Neuron (in vitro differentiated cells): ENCODE measurements at regions not wholly inside any gene's neighbourhood (a gene's known extent, or its start where the extent isn't known, plus 50 kb on each side); places are given as distances from the start of the nearest gene placed in this dataset.

Experiments
- H2AFZ ChIP-seq: one replicate; pipeline ENCODE4 v1.6.1; 2013; ENCODE audit warnings: low read depth, mild to moderate bottlenecking, inconsistent platforms, low read length, moderate library complexity
- H3K27me3 ChIP-seq: one replicate; pipeline ENCODE4 v1.6.1; 2013; ENCODE audit warnings: low read length; ENCODE audit not compliant: insufficient read depth
- H3K36me3 ChIP-seq: one replicate; pipeline ENCODE4 v1.6.1; 2013; ENCODE audit warnings: low read length; ENCODE audit not compliant: insufficient read depth
- H3K4me1 ChIP-seq: one replicate; pipeline ENCODE4 v1.6.1; 2013; ENCODE audit warnings: low read length; ENCODE audit not compliant: insufficient read depth
- H3K4me3 ChIP-seq: 2 replicates; pipeline ENCODE4 v1.5.1; 2013; ENCODE audit warnings: mild to moderate bottlenecking, low read length, moderate library complexity
- H3K9me3 ChIP-seq: one replicate; pipeline ENCODE4 v1.6.1; 2013; ENCODE audit warnings: low read length

DNA sequence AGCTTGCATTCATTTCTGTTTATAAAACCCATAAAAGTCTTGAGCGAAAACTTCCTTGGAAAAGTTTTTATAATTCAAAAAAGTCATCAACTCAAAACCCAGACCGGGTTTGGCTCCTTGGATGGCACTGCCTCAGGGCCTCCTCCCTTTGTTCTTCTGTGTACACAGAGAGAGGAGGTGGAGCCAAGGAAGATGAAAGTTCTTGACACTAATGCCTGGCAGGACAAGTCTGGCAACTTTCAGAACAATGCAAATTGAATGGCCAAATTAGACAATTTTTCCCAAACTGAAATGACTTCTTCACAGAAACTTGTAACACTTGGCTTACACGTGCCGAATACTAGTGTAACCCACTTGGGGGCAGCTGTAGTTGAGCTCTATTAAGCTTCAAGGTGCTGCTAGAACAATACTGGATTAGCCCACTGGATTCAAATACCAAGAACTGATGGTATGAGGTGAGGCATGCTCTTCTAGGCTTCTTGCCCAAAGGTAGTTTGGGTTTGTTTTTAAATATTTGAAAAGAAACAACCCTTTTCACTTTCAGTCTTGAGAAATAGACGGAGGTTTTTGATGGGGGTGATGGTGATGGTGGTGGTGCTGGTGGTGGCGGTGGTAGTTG, 86.6 kb upstream of the FRMD6 start:
- H3K9me3 ChIP-seq = peaks cover 5% of the 10 kb centered on the region
- no peak overlapping the region for H3K4me3 ChIP-seq
- no peak overlapping the region for H2AFZ ChIP-seq
- peaks cover 32% of the 10 kb centered on the region for H3K4me1 ChIP-seq
- no peaks in the 10 kb centered on the region for H3K36me3 ChIP-seq
- peaks cover 13% of the 10 kb centered on the region for H3K27me3 ChIP-seq

DNA sequence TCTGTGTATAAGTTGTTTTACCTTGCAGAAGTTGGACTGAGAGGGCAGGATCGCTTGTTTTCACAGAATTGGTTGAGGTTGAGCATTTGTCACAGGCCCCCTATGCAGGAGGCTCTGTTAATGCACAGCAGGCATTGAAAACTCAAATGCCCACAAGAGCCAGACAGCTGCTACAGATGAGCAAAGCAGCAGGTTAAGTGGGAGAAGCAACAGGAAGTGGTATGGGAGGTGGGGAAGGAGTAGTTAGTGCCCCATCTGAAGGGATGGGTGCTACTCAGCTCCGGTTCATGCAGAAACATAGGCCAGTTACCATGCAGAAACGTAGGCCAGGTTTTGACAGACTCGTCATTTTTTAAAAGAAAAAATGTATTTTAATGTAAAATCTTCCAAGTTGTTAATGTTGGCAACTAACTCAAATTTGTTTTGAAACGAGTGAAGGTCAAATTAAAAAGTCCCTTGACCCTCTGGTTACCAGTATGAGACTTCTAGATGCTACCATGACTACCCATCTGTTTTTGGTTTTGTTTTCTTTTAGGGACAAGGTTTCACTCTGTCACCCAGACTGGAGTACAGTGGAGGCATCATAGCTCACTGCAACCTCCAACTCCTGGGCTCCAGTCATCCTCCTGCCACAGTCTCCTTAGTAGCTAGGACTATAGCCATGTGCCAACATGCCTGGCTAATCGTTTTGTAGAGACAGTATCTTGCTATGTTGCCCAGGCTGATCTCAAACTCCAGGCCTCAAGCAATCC, 84.7 kb upstream of the FRMD6 start:
- no peaks in the 10 kb centered on the region for H3K36me3 ChIP-seq
- H3K27me3 ChIP-seq = peaks cover 13% of the 10 kb centered on the region
- H2AFZ ChIP-seq = no peak overlapping the region

DNA sequence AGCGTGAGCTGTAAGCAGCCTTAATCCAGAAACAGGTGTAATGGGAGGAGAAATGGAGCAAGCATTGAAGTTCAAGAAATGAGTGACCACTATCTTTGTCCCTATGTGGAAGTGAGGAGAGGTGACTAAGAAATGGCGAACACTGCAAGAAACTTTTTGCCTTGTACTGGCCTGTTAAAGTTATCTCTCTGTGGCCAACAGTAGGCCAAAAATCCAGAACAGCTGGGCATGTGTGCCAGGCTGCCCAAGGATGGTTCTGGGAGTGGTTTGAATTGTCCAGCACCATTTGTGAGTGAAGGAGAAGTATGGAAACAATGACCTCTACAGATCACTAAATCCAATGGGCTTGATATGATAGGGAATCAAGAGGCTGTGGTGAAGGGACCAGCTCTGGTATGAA, 83.3 kb upstream of the FRMD6 start:
- Histone ChIP-seq H2AFZ (no peak overlapping the region), H3K27me3 (peaks cover 13% of the 10 kb centered on the region)

More for the DNA sequence above, 84.7 kb upstream of the FRMD6 start:
- Histone ChIP-seq H3K9me3 (peaks cover 5% of the 10 kb centered on the region), H3K4me3 (no peak overlapping the region), H3K4me1 (peaks cover 18% of the 10 kb centered on the region)

DNA sequence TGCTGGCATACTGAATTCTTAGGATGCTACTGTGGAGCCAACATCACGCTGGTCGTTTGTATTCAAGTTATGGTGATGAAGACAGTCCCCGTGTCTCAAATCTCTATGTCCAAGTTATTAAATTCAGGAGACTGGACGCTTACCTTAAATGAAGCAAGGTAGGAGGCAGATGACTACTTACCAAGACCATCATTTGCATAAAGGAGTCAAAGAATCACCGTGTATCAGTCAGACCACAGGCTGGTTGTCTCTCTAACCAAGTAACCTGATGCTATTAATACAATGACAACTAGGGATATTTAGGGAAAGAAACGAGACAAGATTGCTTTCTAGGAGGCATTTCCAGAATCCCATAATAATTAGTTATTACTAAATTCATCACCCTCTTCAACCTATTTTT, 78.1 kb upstream of the FRMD6 start:
- Histone ChIP-seq H3K36me3 (no peaks in the 10 kb centered on the region), H2AFZ (no peak overlapping the region), H3K4me1 (no peaks in the 10 kb centered on the region), H3K4me3 (no peak overlapping the region), H3K9me3 (no peaks in the 10 kb centered on the region), H3K27me3 (peaks cover 5% of the 10 kb centered on the region)

More for the DNA sequence above, 83.3 kb upstream of the FRMD6 start:
- Histone ChIP-seq H3K9me3 (peaks cover 3% of the 10 kb centered on the region), H3K36me3 (no peaks in the 10 kb centered on the region), H3K4me3 (no peak overlapping the region), H3K4me1 (peaks cover 13% of the 10 kb centered on the region)

DNA sequence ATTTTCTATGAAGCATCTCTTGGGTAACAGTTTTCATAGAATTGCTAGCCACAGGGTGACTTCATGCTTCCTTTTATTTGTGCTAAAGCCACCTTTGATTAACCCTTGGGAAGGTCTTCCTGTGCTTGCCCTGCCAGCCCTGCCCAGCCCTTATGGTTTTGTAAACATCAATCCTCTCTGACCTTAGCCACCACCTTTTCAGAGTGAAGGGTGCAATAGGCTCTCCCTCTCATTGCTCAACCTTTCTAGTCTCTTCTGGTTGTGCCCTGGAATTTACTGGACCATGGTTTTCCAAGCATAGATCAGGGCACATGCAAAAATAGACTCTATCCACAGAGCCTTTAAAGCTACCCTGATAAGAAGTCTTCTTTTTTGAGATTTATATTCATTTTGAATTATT, 77.7 kb upstream of the FRMD6 start:
- Histone ChIP-seq H3K36me3 (no peaks in the 10 kb centered on the region), H2AFZ (no peak overlapping the region), H3K4me3 (no peak overlapping the region), H3K4me1 (no peaks in the 10 kb centered on the region), H3K9me3 (no peaks in the 10 kb centered on the region), H3K27me3 (peaks cover 5% of the 10 kb centered on the region)

DNA sequence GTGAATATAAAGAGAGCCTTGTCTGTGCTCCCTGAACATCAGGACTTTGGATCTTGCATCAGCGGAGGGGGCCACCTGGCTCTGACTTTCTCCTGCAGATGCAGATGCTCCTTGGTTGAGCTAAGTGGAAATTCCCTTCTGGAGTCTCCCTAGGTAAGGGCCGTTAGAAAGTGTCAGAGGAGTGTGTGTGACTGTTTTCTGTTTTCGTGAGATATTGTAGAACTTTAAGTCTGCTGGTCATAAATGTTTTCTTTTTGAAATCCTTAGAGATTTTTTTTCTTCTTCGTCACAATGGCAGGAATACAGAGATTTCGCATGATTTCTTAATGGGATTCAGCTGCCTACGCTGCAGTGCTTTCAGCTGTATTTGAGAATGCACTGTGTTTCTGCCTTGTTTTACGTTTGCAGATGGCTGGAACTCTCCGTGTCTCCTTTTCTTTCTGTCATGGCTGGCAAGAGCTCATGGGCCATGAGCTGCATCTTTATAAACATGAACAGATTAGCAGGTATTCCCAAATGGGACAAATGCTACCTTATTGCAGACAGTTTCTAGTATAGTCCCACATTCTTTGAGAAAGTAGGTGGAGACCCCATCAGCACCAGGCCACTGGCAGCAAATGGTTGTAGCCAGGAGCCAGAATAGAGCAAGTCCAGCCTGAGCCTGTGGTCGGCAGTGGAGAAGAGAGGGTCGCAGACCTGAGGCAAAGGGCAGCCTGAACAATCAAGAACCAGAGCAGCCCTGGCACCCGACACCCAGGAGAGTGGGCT, 76.2 kb upstream of the FRMD6 start:
- H2AFZ ChIP-seq = no peak overlapping the region
- H3K9me3 ChIP-seq = no peaks in the 10 kb centered on the region
- peaks cover 5% of the 10 kb centered on the region for H3K27me3 ChIP-seq
- no peak overlapping the region for H3K4me3 ChIP-seq
- no peaks in the 10 kb centered on the region for H3K4me1 ChIP-seq
- no peaks in the 10 kb centered on the region for H3K36me3 ChIP-seq

DNA sequence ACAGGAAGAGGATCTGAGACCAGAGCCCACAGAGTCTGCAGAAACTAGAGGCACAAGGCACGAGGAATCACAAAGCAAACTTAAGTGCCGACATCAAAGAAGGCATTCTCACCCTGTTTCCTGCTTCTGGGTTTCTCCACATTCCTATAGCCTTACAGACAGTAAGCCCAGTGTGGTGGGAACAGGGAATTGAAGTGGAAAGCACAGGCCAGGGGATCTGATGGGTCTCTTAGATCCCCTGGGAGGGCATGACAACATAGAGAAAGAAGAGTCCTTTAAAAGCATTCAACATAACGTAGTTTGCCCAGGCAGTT, 75.6 kb upstream of the FRMD6 start:
- Histone ChIP-seq H3K36me3 (no peaks in the 10 kb centered on the region), H3K9me3 (no peaks in the 10 kb centered on the region), H3K27me3 (peaks cover 5% of the 10 kb centered on the region), H3K4me3 (no peak overlapping the region), H2AFZ (no peak overlapping the region), H3K4me1 (no peaks in the 10 kb centered on the region)

DNA sequence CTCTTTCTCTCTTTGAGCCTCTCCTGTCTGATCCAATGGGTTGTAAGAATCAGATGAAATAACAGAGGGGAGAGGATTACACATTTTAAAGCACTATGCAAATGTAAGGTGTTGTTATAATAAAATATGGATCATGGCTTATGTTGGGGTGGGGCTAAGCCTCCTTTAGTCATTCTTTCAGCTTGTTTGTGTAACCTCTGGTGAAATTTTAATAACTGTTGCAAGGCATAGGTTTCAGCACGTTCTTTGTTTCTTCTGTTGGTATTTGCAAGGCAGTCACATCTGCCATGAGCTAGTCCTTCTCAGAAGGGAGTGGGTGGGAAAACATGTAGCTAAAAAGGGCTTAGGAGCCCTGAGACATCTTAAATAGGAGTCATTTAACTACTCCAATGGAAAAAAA, 74.8 kb upstream of the FRMD6 start:
- no peaks in the 10 kb centered on the region for H3K9me3 ChIP-seq
- H3K27me3 ChIP-seq = peaks cover 5% of the 10 kb centered on the region

DNA sequence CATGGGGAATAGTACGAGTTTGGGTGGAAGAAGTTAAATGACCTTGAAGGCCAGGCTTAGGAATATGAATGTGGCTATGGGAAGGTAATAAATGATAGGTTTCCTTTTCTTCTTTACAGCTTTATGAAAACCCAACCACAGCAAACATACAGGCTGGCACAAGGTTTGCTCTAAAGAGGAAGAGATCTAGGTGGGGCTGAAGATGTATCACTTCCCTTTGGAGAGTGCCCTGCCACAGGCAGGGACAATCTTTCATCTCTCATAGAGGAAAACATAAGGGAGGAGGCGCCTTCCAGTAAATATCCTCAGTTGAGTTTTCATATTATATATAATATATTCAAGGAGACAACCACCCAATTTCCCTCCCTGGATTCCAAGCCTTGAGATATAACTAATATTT, 72.9 kb upstream of the FRMD6 start:
- H3K36me3 ChIP-seq = no peaks in the 10 kb centered on the region
- H3K4me1 ChIP-seq = no peaks in the 10 kb centered on the region
- no peak overlapping the region for H3K4me3 ChIP-seq
- H3K27me3 ChIP-seq = peaks cover 5% of the 10 kb centered on the region
- H3K9me3 ChIP-seq = no peaks in the 10 kb centered on the region
- no peak overlapping the region for H2AFZ ChIP-seq

More for the DNA sequence above, 74.8 kb upstream of the FRMD6 start:
- Histone ChIP-seq H3K36me3 (no peaks in the 10 kb centered on the region), H3K4me1 (no peaks in the 10 kb centered on the region), H2AFZ (no peak overlapping the region), H3K4me3 (no peak overlapping the region)

DNA sequence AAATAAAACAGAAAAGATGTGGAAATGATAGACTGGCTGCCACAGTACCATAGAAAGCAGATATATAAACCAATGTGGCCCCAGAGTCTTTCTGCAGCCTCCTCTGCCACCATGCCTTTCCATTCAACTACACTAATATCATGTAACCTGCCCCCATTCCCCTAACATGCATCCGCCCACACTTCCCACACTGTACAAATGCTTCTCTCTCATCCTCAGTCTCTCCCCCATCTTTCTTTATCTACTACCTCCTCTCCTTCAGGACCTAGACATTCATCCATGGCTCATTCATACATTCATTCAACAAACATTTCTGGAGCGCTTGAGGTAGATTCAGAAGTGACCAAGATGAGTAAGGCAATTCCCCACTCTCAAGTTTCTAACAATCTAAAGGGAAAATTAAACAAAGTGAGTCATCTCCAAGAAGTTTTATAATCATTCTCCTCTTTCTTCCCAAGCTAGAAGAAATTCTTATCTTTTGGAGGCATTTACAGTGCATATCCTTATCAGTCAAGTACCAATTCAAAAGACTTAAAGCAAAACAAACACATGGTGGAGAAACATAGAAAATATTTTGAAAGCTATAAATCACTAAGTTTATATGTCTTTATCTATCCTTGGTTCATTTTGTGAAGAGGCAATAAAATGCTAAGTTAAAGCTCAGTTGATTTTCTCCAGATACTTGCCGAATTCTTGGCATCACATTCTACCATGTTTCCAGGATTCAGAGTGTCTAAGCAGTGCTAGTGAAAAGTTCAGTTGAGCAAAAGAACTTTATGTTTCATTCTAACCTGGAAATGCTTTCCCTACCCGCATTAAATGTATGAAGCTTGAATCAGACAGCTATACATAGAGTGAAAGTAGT, 70.5 kb upstream of the FRMD6 start:
- Histone ChIP-seq H3K4me1 (no peaks in the 10 kb centered on the region), H2AFZ (no peak overlapping the region), H3K4me3 (no peak overlapping the region)

DNA sequence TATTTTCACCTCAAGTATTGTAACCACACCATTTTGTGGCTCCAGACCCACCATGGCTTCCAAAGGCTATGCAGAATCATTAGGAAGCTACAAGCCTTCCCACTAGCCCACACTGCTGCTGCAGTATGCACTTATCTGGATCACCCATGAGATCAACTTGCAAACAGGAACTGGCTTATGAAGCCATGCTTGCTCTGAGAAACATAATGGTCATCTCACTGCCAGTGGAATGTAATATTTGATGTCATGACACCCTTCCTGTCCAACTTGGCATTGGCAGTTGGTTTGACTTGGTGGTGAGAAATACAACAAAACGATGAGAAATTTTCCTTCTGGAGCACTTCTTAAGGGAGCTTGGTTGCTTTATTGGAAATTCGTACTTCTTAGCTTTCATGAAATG, 69.3 kb upstream of the FRMD6 start:
- Histone ChIP-seq H3K9me3 (no peaks in the 10 kb centered on the region), H3K4me3 (no peak overlapping the region), H2AFZ (no peak overlapping the region), H3K4me1 (no peaks in the 10 kb centered on the region), H3K27me3 (no peaks in the 10 kb centered on the region), H3K36me3 (no peaks in the 10 kb centered on the region)

More for the DNA sequence above, 70.5 kb upstream of the FRMD6 start:
- H3K9me3 ChIP-seq = no peaks in the 10 kb centered on the region
- no peaks in the 10 kb centered on the region for H3K27me3 ChIP-seq
- no peaks in the 10 kb centered on the region for H3K36me3 ChIP-seq

DNA sequence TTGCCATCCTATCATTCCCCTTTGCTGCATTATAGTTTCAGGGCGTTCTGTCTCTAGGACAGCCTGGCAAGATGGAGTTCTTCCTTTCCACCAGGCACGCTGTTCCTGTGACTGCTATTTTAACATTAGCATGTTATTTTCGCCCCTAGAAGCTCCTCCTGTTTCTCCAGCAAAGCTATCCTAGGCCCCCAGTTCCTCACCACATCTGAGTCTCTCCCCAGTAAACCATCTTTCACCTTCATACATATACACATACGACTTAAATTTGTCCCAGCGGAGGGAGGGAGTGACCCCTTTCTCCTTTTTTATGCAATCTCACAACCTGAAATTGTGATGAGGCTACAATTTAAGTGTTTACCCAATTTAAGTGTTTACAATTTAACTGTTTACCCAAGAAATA, 66.7 kb upstream of the FRMD6 start:
- H3K36me3 ChIP-seq = no peaks in the 10 kb centered on the region
- no peaks in the 10 kb centered on the region for H3K27me3 ChIP-seq
- H2AFZ ChIP-seq = no peak overlapping the region
- no peaks in the 10 kb centered on the region for H3K9me3 ChIP-seq
- H3K4me1 ChIP-seq = no peaks in the 10 kb centered on the region
- H3K4me3 ChIP-seq = no peak overlapping the region

DNA sequence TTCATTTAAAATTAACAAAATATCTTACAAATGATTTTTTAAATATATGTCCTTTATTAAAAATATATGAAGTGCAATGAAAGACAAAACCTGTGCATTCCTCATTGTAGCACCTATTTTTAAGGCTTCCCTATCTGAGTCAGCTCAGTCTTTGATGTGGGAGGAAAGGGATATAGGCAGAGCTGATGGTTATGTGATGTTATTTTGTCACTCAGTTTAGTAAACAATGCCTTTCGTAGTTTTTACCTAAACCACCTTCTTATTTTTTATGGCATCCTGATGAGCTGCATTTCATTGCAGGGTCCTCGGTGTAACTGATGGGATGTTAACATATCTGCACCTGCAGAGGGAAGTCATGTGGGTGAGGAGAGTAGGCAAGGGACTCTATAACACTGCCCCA, 58.9 kb upstream of the FRMD6 start:
- Histone ChIP-seq H3K36me3 (no peaks in the 10 kb centered on the region), H3K27me3 (no peaks in the 10 kb centered on the region), H3K4me1 (no peaks in the 10 kb centered on the region), H3K9me3 (no peaks in the 10 kb centered on the region), H2AFZ (no peak overlapping the region), H3K4me3 (no peak overlapping the region)
